HepG2 (cell line): ENCODE measurements at regions not wholly inside any gene's neighbourhood (a gene's known extent, or its start where the extent isn't known, plus 50 kb on each side); places are given as distances from the start of the nearest gene placed in this dataset.

ENCODE experiments used
- BRD4 ChIP-seq: sonication (generic); formaldehyde crosslinking; IDR thresholded peaks from 2 replicates; pipeline ENCODE4 v1.4.0; 2020; ENCODE audit warnings: missing genetic modification reagents
- CTCF ChIP-seq: sonication (generic); formaldehyde crosslinking; IDR thresholded peaks from 2 replicates; pipeline ENCODE4 v1.5.0; 2020; ENCODE audit warnings: mild to moderate bottlenecking, missing genetic modification reagents, moderate library complexity
- GABPA ChIP-seq, 2 experiments: IDR thresholded peaks; 2 replicates each; pipeline ENCODE4 v1.6.1; 2011 to 2016; ENCODE audit warnings: low read depth in 2 of 2, low read length in 1 of 2, missing biosample characterization in 1 of 2, missing genetic modification characterization in 1 of 2
- PHF21A ChIP-seq: sonication (generic); formaldehyde crosslinking; IDR thresholded peaks from 2 replicates; pipeline ENCODE4 v1.5.0; 2020; ENCODE audit warnings: mild to moderate bottlenecking, missing genetic modification reagents
- POLR2AphosphoS5 ChIP-seq: IDR thresholded peaks from 2 replicates; pipeline ENCODE4 v1.6.1; 2012; ENCODE audit warnings: low read depth, low read length
- SIN3A ChIP-seq: IDR thresholded peaks from 2 replicates; pipeline ENCODE4 v1.6.1; 2011; ENCODE audit warnings: low read depth, mild to moderate bottlenecking, control low read depth, low read length, borderline replicate concordance
- TAF15 ChIP-seq: fragments of 200-400 bp; formaldehyde crosslinking; IDR thresholded peaks from one replicate; pipeline ENCODE4 v1.6.1; 2018; ENCODE audit warnings: mild to moderate bottlenecking, low read depth, low read length; ENCODE audit not compliant: poor library complexity, severe bottlenecking
- TCF7 ChIP-seq: sonication (generic); IDR thresholded peaks from 2 replicates; pipeline ENCODE4 v1.6.1; 2016; ENCODE audit warnings: antibody characterized with exemption, low read depth
- ZNF12 ChIP-seq: sonication (generic); formaldehyde crosslinking; IDR thresholded peaks from 2 replicates; pipeline ENCODE4 v1.5.0; 2020; ENCODE audit warnings: missing genetic modification reagents
- ZNF263 ChIP-seq: sonication (generic); formaldehyde crosslinking; IDR thresholded peaks from 2 replicates; pipeline ENCODE4 v1.4.0; 2020; ENCODE audit warnings: missing genetic modification reagents
- ZNF710 ChIP-seq: sonication (generic); formaldehyde crosslinking; IDR thresholded peaks from 2 replicates; pipeline ENCODE4 v1.5.0; 2020; ENCODE audit warnings: mild to moderate bottlenecking, missing genetic modification reagents, borderline replicate concordance
- TF ChIP-seq, protein P1 (sequence below): sonication (generic); formaldehyde crosslinking; IDR thresholded peaks from 2 replicates; pipeline ENCODE4 v1.5.0; 2020; ENCODE audit warnings: mild to moderate bottlenecking, missing genetic modification reagents
- TF ChIP-seq, protein P2 (sequence below): sonication (generic); formaldehyde crosslinking; IDR thresholded peaks from 2 replicates; pipeline ENCODE4 v1.5.0; 2020; ENCODE audit warnings: missing genetic modification reagents

- TF ChIP-seq POLR2AphosphoS5 (no peak), ZNF12 (CRISPR knock-in tag) (no peak), PHF21A (CRISPR knock-in tag) (no peak), CTCF (CRISPR knock-in tag) (no peak), ZNF710 (CRISPR knock-in tag) (no peak), TCF7 (no peak), SIN3A (no peak), ZNF263 (no peak), TAF15 (no peak), GABPA (IDR thresholded peaks at IDR 0.05; ENCODE audit: low read depth, low read length) (no peak), GABPA (CRISPR knock-in tag; IDR thresholded peaks at IDR 0.05; ENCODE audit: low read depth) (no peak), BRD4 (CRISPR knock-in tag) (no peak)
- TF ChIP-seq, protein P1, sequence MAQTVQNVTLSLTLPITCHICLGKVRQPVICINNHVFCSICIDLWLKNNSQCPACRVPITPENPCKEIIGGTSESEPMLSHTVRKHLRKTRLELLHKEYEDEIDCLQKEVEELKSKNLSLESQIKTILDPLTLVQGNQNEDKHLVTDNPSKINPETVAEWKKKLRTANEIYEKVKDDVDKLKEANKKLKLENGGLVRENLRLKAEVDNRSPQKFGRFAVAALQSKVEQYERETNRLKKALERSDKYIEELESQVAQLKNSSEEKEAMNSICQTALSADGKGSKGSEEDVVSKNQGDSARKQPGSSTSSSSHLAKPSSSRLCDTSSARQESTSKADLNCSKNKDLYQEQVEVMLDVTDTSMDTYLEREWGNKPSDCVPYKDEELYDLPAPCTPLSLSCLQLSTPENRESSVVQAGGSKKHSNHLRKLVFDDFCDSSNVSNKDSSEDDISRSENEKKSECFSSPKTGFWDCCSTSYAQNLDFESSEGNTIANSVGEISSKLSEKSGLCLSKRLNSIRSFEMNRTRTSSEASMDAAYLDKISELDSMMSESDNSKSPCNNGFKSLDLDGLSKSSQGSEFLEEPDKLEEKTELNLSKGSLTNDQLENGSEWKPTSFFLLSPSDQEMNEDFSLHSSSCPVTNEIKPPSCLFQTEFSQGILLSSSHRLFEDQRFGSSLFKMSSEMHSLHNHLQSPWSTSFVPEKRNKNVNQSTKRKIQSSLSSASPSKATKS (CRISPR knock-in tag), result no peak
- TF ChIP-seq, protein P2, sequence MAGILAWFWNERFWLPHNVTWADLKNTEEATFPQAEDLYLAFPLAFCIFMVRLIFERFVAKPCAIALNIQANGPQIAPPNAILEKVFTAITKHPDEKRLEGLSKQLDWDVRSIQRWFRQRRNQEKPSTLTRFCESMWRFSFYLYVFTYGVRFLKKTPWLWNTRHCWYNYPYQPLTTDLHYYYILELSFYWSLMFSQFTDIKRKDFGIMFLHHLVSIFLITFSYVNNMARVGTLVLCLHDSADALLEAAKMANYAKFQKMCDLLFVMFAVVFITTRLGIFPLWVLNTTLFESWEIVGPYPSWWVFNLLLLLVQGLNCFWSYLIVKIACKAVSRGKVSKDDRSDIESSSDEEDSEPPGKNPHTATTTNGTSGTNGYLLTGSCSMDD, result no peak
Observed at GRCh38 chr13:106176117-106176516, 359.3 kb downstream of the EFNB2 start.
